GM23338 (cell line): ENCODE measurements at regions not wholly inside any gene's neighbourhood (a gene's known extent, or its start where the extent isn't known, plus 50 kb on each side); places are given as distances from the start of the nearest gene placed in this dataset.

Experiments
- CTCF ChIP-seq, 2 experiments: fragments of 200-600 bp in 1 of 2; sonication (generic) in 1 of 2; conservative IDR thresholded peaks; 2 replicates each; pipeline versions ENCODE4 v1.5.1 to v1.6.1; 2016 to 2017; ENCODE audit warnings: antibody characterized with exemption in 2 of 2, low read depth in 2 of 2, mild to moderate bottlenecking in 2 of 2, moderate library complexity in 1 of 2
- ETS1 ChIP-seq: IDR thresholded peaks from 2 replicates; pipeline ENCODE4 v1.6.1; 2016; ENCODE audit warnings: antibody characterized with exemption
- EZH2 ChIP-seq: fragments of 200-600 bp; sonication (generic); IDR thresholded peaks from one replicate; pipeline ENCODE4 v1.8.0; 2017; ENCODE audit warnings: antibody characterized with exemption, mild to moderate bottlenecking, low read depth; ENCODE audit not compliant: unreplicated experiment
- EZH2phosphoT487 ChIP-seq: fragments of 200-600 bp; sonication (generic); IDR thresholded peaks from one replicate; pipeline ENCODE4 v1.8.1; 2018; ENCODE audit warnings: antibody characterized with exemption; ENCODE audit not compliant: unreplicated experiment
- JUNB ChIP-seq: IDR thresholded peaks from one replicate; pipeline ENCODE4 v1.6.1; 2016; ENCODE audit warnings: antibody characterized with exemption; ENCODE audit not compliant: unreplicated experiment
- POLR2AphosphoS5 ChIP-seq: IDR thresholded peaks from 2 replicates; pipeline ENCODE4 v1.6.1; 2016; ENCODE audit warnings: antibody characterized with exemption, low read depth
- REST ChIP-seq: IDR thresholded peaks from one replicate; pipeline ENCODE4 v1.6.1; 2018; ENCODE audit warnings: antibody characterized with exemption; ENCODE audit not compliant: unreplicated experiment
- ZNF114 ChIP-seq: fragments of 250-450 bp; sonication (Bioruptor Pico); IDR thresholded peaks from 2 replicates; pipeline ENCODE4 v1.5.0; 2020; ENCODE audit warnings: mild to moderate bottlenecking, moderate library complexity
- ZNF331 ChIP-seq: fragments of 250-450 bp; sonication (Bioruptor Pico); IDR thresholded peaks from 2 replicates; pipeline ENCODE4 v1.5.0; 2020; ENCODE audit warnings: low read depth, mild to moderate bottlenecking, moderate library complexity

GRCh38 chr2:66031236-66031635 is 403.7 kb upstream of the MEIS1 start:
- no peak for TF ChIP-seq CTCF (conservative IDR thresholded peaks at IDR 0.05; ENCODE audit: low read depth in 2 of 2)
- no peak for TF ChIP-seq EZH2
- no peak for TF ChIP-seq EZH2phosphoT487
- no peak for TF ChIP-seq ZNF114
- TF ChIP-seq JUNB: no peak
- no peak for TF ChIP-seq ETS1
- no peak for TF ChIP-seq POLR2AphosphoS5
- no peak for TF ChIP-seq REST
- TF ChIP-seq ZNF331 (CRISPR knock-in tag): no peak
